Fibroblast of skin of abdomen (primary cell): ENCODE measurements at regions not wholly inside any gene's neighbourhood (a gene's known extent, or its start where the extent isn't known, plus 50 kb on each side); places are given as distances from the start of the nearest gene placed in this dataset.

Experiments
- DNase-seq: peaks from one replicate; pipeline ENCODE4 v3.0.0-alpha.2; 2013

- no peak for DNase-seq
These were observed 582.1 kb upstream of the DPP6 start for GRCh38 chr7:153470004-153470671.

- no peak for DNase-seq
These were observed 579.7 kb upstream of the DPP6 start for GRCh38 chr7:153472516-153472915.

GRCh38 chr7:153473185-153473584, 579.0 kb upstream of the DPP6 start:
- DNase-seq = no peak

GRCh38 chr7:153475239-153475638, 577.0 kb upstream of the DPP6 start:
- no peak for DNase-seq

GRCh38 chr7:153476166-153476565, 576.0 kb upstream of the DPP6 start:
- DNase-seq = no peak

GRCh38 chr7:153496257-153496656, 555.9 kb upstream of the DPP6 start:
- no peak for DNase-seq

GRCh38 chr7:153503093-153503492, 549.1 kb upstream of the DPP6 start:
- no peak for DNase-seq

GRCh38 chr7:153504288-153505075, 547.7 kb upstream of the DPP6 start:
- no peak for DNase-seq

- no peak for DNase-seq
These were observed 544.3 kb upstream of the DPP6 start for GRCh38 chr7:153507885-153508284.

GRCh38 chr7:153509768-153510167, 542.4 kb upstream of the DPP6 start:
- DNase-seq = no peak

- DNase-seq = no peak
These were observed 541.5 kb upstream of the DPP6 start for GRCh38 chr7:153510674-153511073.

- no peak for DNase-seq
These were observed 538.2 kb upstream of the DPP6 start for GRCh38 chr7:153514032-153514431.

GRCh38 chr7:153515359-153515758, 536.8 kb upstream of the DPP6 start:
- DNase-seq = no peak

GRCh38 chr7:153518201-153518984, 533.8 kb upstream of the DPP6 start:
- DNase-seq = no peak

- no peak for DNase-seq
These were observed 530.8 kb upstream of the DPP6 start for GRCh38 chr7:153521370-153521769.

- no peak for DNase-seq
These were observed 529.9 kb upstream of the DPP6 start for GRCh38 chr7:153522261-153522660.

- DNase-seq = no peak
These were observed 528.7 kb upstream of the DPP6 start for GRCh38 chr7:153523320-153524015.

GRCh38 chr7:153524070-153524601, 528.1 kb upstream of the DPP6 start:
- DNase-seq = no peak

GRCh38 chr7:153529100-153529499, 523.1 kb upstream of the DPP6 start:
- DNase-seq = no peak

- no peak for DNase-seq
These were observed 522.5 kb upstream of the DPP6 start for GRCh38 chr7:153529651-153530165.

- DNase-seq = no peak
These were observed 521.8 kb upstream of the DPP6 start for GRCh38 chr7:153530441-153530840.

- no peak for DNase-seq
These were observed 519.9 kb upstream of the DPP6 start for GRCh38 chr7:153532326-153532725.
